ENCODE measurements at regions not wholly inside any gene's neighbourhood (a gene's known extent, or its start where the extent isn't known, plus 50 kb on each side); places are given as distances from the start of the nearest gene placed in this dataset.

DNA sequence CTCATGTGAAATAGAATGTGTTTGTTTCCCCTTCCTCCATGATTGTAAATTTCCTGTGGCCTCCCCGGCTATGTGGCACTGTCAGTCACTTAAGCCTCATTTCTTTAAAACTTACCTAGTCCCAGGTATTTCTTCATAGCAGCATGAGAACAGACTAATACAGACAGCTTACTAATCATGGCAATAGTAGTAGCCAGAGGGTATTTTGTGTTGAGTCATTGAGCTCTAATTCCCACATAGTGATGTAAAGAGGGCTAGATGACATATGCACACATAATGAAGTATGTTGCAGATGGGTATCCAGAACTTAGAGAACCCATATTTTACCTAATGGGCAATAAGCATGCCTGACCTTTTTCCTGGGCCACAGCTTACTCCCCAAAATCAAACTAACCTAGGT lies 1197.2 kb downstream of the PCDH7 start:
- TF ChIP-seq CTCF (conservative IDR thresholded peaks at IDR 0.05; ENCODE audit: low read length) (no peak), EZH2phosphoT487 (IDR thresholded peaks at IDR 0.05; ENCODE audit: borderline replicate concordance, low read depth, low read length) (no peak)
